ENCODE measurements at regions not wholly inside any gene's neighbourhood (a gene's known extent, or its start where the extent isn't known, plus 50 kb on each side); places are given as distances from the start of the nearest gene placed in this dataset.

DNA sequence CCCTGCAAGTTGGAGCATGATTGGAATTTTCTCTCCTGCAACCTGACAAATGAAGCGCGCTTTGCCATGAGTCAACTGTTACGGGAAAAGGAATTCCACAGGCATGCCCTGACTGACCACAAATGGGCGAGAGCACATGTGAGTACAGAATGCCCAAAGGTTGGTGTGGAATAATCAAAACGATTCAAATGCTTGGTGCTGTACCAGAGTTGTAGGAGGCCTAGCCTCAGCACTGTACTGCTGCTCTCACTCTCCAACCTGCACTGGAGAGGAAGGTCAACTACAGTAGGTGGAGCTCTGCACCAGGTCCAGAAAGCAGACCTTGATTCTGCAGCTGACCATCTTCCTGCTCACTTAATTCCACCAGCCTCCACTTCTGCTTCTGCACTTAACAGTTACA lies 406.9 kb upstream of the ACTBL2 start:
- no peaks in the 10 kb centered on the region for H3K9me3 ChIP-seq
- no peaks in the 10 kb centered on the region for H3K36me3 ChIP-seq
- intact Hi-C loops (cut with DNase I): loop anchor here (1.0 to 10.0 kb wide), 16 partner anchors 105 to 595 kb away; partner anchors contain the start of genes PLK2 (in 7 of the 10) and ACTBL2 (in 1 of the 10)
- DNase-seq (peak in 1 of 2 donors; percentile 36), ATAC-seq (peak; percentile 78 to 94 (median 88))
- no peak overlapping the region for H3K4me3 ChIP-seq
- H3K4me1 ChIP-seq: peaks cover 0 to 32% (median 11%) of the 10 kb centered on the region in 9 donors
- WGBS, 2 donors: 82 to 83% methylated on average over 5 of the region's 5 CpGs
- H3K27ac ChIP-seq: peak overlapping the region in 2 of 10 donors; percentile 3 to 51
- H3K27me3 ChIP-seq: no peaks in the 10 kb centered on the region
- TF ChIP-seq, protein P1, sequence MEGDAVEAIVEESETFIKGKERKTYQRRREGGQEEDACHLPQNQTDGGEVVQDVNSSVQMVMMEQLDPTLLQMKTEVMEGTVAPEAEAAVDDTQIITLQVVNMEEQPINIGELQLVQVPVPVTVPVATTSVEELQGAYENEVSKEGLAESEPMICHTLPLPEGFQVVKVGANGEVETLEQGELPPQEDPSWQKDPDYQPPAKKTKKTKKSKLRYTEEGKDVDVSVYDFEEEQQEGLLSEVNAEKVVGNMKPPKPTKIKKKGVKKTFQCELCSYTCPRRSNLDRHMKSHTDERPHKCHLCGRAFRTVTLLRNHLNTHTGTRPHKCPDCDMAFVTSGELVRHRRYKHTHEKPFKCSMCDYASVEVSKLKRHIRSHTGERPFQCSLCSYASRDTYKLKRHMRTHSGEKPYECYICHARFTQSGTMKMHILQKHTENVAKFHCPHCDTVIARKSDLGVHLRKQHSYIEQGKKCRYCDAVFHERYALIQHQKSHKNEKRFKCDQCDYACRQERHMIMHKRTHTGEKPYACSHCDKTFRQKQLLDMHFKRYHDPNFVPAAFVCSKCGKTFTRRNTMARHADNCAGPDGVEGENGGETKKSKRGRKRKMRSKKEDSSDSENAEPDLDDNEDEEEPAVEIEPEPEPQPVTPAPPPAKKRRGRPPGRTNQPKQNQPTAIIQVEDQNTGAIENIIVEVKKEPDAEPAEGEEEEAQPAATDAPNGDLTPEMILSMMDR (IDR thresholded peaks at IDR 0.05): peak in 8 of 9 donors; percentile 40 to 69 (median 54)

DNA sequence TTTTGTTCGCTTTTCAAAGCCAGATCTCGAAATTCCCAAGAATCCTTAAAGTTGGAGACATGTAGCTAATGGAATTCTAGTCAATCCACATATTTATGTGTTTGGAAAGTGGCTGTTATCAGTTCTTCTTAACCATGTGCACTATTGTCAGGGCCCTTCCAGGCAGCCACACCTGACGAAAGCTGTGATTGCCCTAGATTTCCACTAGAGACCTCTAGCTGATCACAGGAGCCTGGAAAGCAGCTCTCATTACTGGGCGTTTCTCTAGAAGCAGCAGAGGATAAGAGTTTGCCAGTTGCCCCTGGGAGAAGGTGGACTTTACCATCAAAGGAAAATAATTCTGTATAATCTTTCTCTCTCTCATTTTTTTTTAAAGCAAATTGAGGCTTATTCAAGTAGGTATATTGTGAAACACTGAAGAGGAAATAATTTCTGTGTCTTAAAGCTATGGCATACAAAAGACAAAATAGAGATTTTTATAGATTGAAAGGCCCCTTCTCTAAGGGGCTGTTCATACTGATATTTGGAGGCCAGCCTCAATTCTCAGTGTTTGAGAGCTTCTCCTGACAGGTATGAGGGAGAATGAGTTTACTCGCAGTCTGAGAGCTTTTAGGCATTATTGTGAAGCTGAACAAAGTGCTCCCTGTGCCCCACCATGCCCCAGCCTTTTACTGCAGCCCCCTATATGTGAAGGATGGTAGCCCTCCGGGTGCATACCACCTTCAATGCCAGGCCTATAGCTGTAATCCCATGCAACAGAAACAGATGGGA lies 405.4 kb upstream of the ACTBL2 start:
- intact Hi-C loops (cut with DNase I): loop anchor here (1.0 to 10.0 kb wide), 17 partner anchors 103 to 593 kb away; partner anchors contain the start of genes PLK2 (in 6 of the 10) and ACTBL2 (in 1 of the 10)
- 43 to 45% methylated on average over 6 of the region's 6 CpGs for WGBS, 2 donors
- Histone ChIP-seq H3K9me3 (no peaks in the 10 kb centered on the region), H3K27me3 (no peaks in the 10 kb centered on the region), H3K4me1 (peaks cover 0 to 32% (median 11%) of the 10 kb centered on the region in 9 donors), H3K36me3 (no peaks in the 10 kb centered on the region), H3K27ac (peak overlapping the region in 1 of 10 donors; percentile 8), H3K4me3 (no peak overlapping the region)
- DNase-seq: peak in 1 of 2 donors; percentile 69
- TF ChIP-seq, protein P1 (IDR thresholded peaks at IDR 0.05): peak; percentile 42 to 82 (median 66)
- ATAC-seq: peak; percentile 89 to 93 (median 90)

DNA sequence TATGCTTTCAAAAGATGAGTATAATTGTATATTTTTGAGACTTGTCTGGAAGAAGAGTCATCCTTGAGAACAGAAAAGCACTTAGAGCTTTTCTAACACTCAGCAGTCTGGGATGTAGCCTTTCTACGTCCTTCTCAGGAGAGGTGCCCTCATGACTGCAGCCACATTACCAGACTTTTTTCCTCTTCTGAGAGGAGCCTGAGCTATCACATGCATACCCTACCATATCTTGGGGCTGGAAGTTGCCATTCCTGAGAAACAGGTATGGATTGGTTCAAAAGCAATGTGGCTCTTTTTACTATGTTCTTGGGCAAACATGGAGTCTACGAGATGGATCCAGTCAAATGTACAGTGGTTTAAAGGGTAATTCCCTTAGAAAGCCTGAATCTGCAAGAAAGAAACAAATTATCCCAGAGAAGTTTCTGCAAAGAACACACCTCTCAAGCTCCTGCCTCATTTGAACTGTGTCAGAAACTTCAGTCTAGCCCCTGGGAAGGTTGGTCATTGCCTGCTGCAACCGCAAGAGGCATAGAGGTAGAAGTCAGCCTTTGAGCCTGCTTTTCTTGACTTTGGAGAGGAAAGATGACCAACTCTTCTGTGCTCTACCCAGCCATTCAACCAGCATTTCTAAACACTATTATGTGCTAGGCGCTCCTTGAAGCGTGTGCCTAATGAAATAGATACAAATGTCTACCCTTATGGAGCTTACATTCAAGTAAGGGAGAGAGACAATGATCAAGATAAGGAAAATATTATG lies 401.9 kb upstream of the ACTBL2 start:
- 98 to 99% methylated on average over 5 of the region's 5 CpGs for WGBS, 2 donors
- Histone ChIP-seq H3K27ac (no peak overlapping the region), H3K4me1 (peaks cover 0 to 20% (median 7%) of the 10 kb centered on the region in 9 donors), H3K36me3 (no peaks in the 10 kb centered on the region), H3K4me3 (no peak overlapping the region), H3K9me3 (no peaks in the 10 kb centered on the region), H3K27me3 (no peaks in the 10 kb centered on the region)
- TF ChIP-seq, protein P1 (IDR thresholded peaks at IDR 0.05): no peak
- ATAC-seq: no peak
- DNase-seq: no peak
- intact Hi-C loops (cut with DNase I): loop anchor here (5.0 to 10.0 kb wide), 12 partner anchors 100 to 590 kb away; partner anchors contain the start of genes ACTBL2 (in 1 of the 10) and PLK2 (in 1 of the 10)

DNA sequence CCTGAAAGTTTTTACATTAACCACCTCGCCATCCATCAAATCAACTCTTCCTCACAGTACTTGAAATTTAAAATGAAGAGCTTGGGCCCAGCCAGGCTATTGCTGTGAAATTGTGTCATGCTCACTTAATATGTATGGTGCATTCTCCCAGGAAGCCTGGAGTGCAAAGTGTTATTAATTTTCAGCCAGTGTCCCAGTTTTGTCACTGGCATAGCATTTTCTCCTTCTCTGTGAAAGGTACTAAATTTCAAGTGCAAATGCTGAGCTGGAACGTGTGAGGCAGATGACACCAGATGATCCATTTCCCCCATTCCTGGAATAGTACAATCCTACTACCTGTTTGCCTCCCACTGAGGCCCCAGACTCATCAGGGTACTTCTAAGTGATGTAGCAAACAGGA lies 397.6 kb upstream of the ACTBL2 start:
- Histone ChIP-seq H3K27ac (no peak overlapping the region), H3K27me3 (no peaks in the 10 kb centered on the region), H3K4me3 (no peak overlapping the region), H3K4me1 (no peaks in the 10 kb centered on the region), H3K36me3 (no peaks in the 10 kb centered on the region), H3K9me3 (no peaks in the 10 kb centered on the region)
- TF ChIP-seq, protein P1 (IDR thresholded peaks at IDR 0.05): no peak
- intact Hi-C loops (cut with DNase I): loop anchor here in 6 of 10 donors (10.0 kb wide), 5 partner anchors 95 to 585 kb away; partner anchors contain the start of gene ACTBL2 (in 1 of the 6)
- ATAC-seq (no peak), DNase-seq (no peak)
- 33 to 36% methylated on average over 2 of the region's 2 CpGs for WGBS, 2 donors
